ENCODE measurements at regions not wholly inside any gene's neighbourhood (a gene's known extent, or its start where the extent isn't known, plus 50 kb on each side); places are given as distances from the start of the nearest gene placed in this dataset.

GRCh38 chr4:11729548-11729947 lies 300.9 kb upstream of the HS3ST1 start:
- in situ Hi-C loops (cut with MboI), result no loop called here
- 0% methylated on average over 1 of the region's 1 CpG for WGBS (ENCODE audit: insufficient coverage, low coverage, missing lambda C conversion rate)
- Histone ChIP-seq H3K27ac (ENCODE audit: extremely low read depth, low read depth, low read length) (no peak overlapping the region), H3K9me1 (ENCODE audit: control insufficient read depth, insufficient read depth, low read length) (no peaks in the 10 kb centered on the region), H3K79me2 (ENCODE audit: control insufficient read depth, insufficient read depth, low read length) (no peaks in the 10 kb centered on the region), H3K4me2 (ENCODE audit: insufficient read depth, low read length) (no peak overlapping the region), H3K9me3 (replicated peaks; ENCODE audit: control insufficient read depth, insufficient read depth, low read depth, low read length) (no peaks in the 10 kb centered on the region; the same call in 1 of the 2 replicates), H3K4me1 (replicated peaks in 1 of 2; ENCODE audit: control insufficient read depth in 2 of 2, insufficient read depth in 2 of 2, low read length in 2 of 2) (no peaks in the 10 kb centered on the region), H2AFZ (ENCODE audit: low read depth, low read length) (no peak overlapping the region), H3K4me3 (no peak overlapping the region), H3K27me3 (ENCODE audit: control insufficient read depth in 2 of 2, insufficient read depth in 2 of 2, low read length in 2 of 2) (no peaks in the 10 kb centered on the region), H4K20me1 (replicated peaks; ENCODE audit: control insufficient read depth, insufficient read depth, low read length) (no peaks in the 10 kb centered on the region), H3K36me3 (ENCODE audit: control insufficient read depth, insufficient read depth, low read length) (no peaks in the 10 kb centered on the region), H3K9ac (ENCODE audit: insufficient read depth in 1 of 2, low read depth in 2 of 2, low read length in 2 of 2) (no peak overlapping the region)
- ATAC-seq (no peak), DNase-seq (ENCODE audit: extremely low read depth in 1 of 4, low spot score in 3 of 4) (no peak), FAIRE-seq (no peak)
- POLR2A ChIA-PET, result no interaction called here
- intact Hi-C loops (cut with micrococcal nuclease), result no loop called here
- CTCF ChIA-PET (ENCODE audit: low intra/inter-chr PET ratio), result no interaction called here
- BruUV-seq (replicated peaks), result no TSS peak
- TF ChIP-seq RBM17 (IDR thresholded peaks at IDR 0.05; ENCODE audit: borderline replicate concordance, low read depth, low read length), result no peak
- TF ChIP-seq ZNF143 (CRISPR knock-in tag; IDR thresholded peaks at IDR 0.05), result no peak
- TF ChIP-seq SLC30A9 (CRISPR knock-in tag; IDR thresholded peaks at IDR 0.05), result no peak
- no peak for TF ChIP-seq ZNF140 (CRISPR knock-in tag; IDR thresholded peaks at IDR 0.05)
- TF ChIP-seq SREBF1 (IDR thresholded peaks at IDR 0.05; ENCODE audit: borderline replicate concordance, low read depth, low read length), result no peak
- no peak for TF ChIP-seq HOMEZ (CRISPR knock-in tag; IDR thresholded peaks at IDR 0.05)
- no peak for TF ChIP-seq ZMIZ1 (IDR thresholded peaks at IDR 0.05; ENCODE audit: low read depth in 2 of 2, low read length in 2 of 2)
- no peak for TF ChIP-seq RAD21 (CRISPR knock-in tag; conservative IDR thresholded peaks at IDR 0.05 in 1 of 2, IDR thresholded peaks at IDR 0.05 in 1 of 2)
- no peak for TF ChIP-seq AFF1 (IDR thresholded peaks at IDR 0.05; ENCODE audit: low read depth in 1 of 2, partially characterized antibody in 2 of 2)
- TF ChIP-seq ZNF175 (CRISPR knock-in tag; IDR thresholded peaks at IDR 0.05; ENCODE audit: low read depth), result no peak
- no peak for TF ChIP-seq ZBTB17 (CRISPR knock-in tag; IDR thresholded peaks at IDR 0.05)
- TF ChIP-seq ZNF133 (CRISPR knock-in tag; IDR thresholded peaks at IDR 0.05), result no peak
- TF ChIP-seq FUS (optimal IDR thresholded peaks at IDR 0.05; ENCODE audit: low read depth, low read length), result no peak

Measured in K562 (cell line).